ENCODE measurements at regions not wholly inside any gene's neighbourhood (a gene's known extent, or its start where the extent isn't known, plus 50 kb on each side); places are given as distances from the start of the nearest gene placed in this dataset.

- Histone ChIP-seq H3K4me1 (ENCODE audit: control insufficient read depth, insufficient read depth, low read length) (no peaks in the 10 kb centered on the region), H3K9ac (ENCODE audit: control insufficient read depth, insufficient read depth, low read length) (no peak overlapping the region), H3K27ac (ENCODE audit: control insufficient read depth, insufficient read depth) (no peak overlapping the region), H3K9me3 (replicated peaks; ENCODE audit: control insufficient read depth, insufficient read depth, low read length) (no peaks in the 10 kb centered on the region), H3K79me2 (ENCODE audit: control insufficient read depth, insufficient read depth, low read length) (no peaks in the 10 kb centered on the region), H3K4me2 (ENCODE audit: control insufficient read depth, insufficient read depth) (no peak overlapping the region), H3K4me3 (no peak overlapping the region), H2AFZ (ENCODE audit: control insufficient read depth, low read depth, low read length) (no peak overlapping the region), H3K36me3 (ENCODE audit: control insufficient read depth in 2 of 2, insufficient read depth in 2 of 2, low read length in 1 of 2) (no peaks in the 10 kb centered on the region), H3K27me3 (replicated peaks in 1 of 2; ENCODE audit: control insufficient read depth in 2 of 2, insufficient read depth in 2 of 2, low read length in 1 of 2) (no peaks in the 10 kb centered on the region), H4K20me1 (ENCODE audit: control insufficient read depth, insufficient read depth) (no peaks in the 10 kb centered on the region)
- ChIA-PET POLR2A (no interaction called here), CTCF (interaction anchor here (1.2 kb wide), 1 partner anchor 36 kb away, joined by 3 read pairs; no protein-coding TSS in a partner anchor), RAD21 (ENCODE audit: unreplicated experiment) (no interaction called here), SMC1A (ENCODE audit: uncharacterized antibody, unreplicated experiment) (no interaction called here)
- TF ChIP-seq KAT2A (conservative IDR thresholded peaks at IDR 0.05; ENCODE audit: control insufficient read depth, low read depth, low read length): no peak
- no peak for TF ChIP-seq RELA (IDR thresholded peaks at IDR 0.05; ENCODE audit: borderline replicate concordance, partially characterized antibody)
- TF ChIP-seq ETV6 (conservative IDR thresholded peaks at IDR 0.05 in 1 of 2, IDR thresholded peaks at IDR 0.05 in 1 of 2; ENCODE audit: borderline replicate concordance in 1 of 2, low read depth in 1 of 2): no peak
- TF ChIP-seq SMAD5 (IDR thresholded peaks at IDR 0.05; ENCODE audit: low read depth): no peak
- TF ChIP-seq PML (IDR thresholded peaks at IDR 0.05; ENCODE audit: low read length): no peak
- no peak for TF ChIP-seq EED (IDR thresholded peaks at IDR 0.05; ENCODE audit: low read depth)
- TF ChIP-seq CTCF (IDR thresholded peaks at IDR 0.05 in 2 of 3, conservative IDR thresholded peaks at IDR 0.05 in 1 of 3; ENCODE audit: control insufficient read depth in 2 of 3, extremely low read depth in 1 of 3, insufficient read depth in 1 of 3, low read depth in 3 of 3, low read length in 3 of 3): no peak
- no peak for TF ChIP-seq MYC (IDR thresholded peaks at IDR 0.05; ENCODE audit: insufficient read depth, insufficient read length, insufficient replicate concordance, low read length, severe bottlenecking)
- no peak for TF ChIP-seq ZBED1 (IDR thresholded peaks at IDR 0.05; ENCODE audit: borderline replicate concordance)
- no peak for TF ChIP-seq JUNB (IDR thresholded peaks at IDR 0.05)
- no peak for TF ChIP-seq CHD2 (IDR thresholded peaks at IDR 0.05; ENCODE audit: borderline replicate concordance, low read depth, low read length)
- TF ChIP-seq ZSCAN29 (IDR thresholded peaks at IDR 0.05): no peak
- no peak for TF ChIP-seq USF1 (IDR thresholded peaks at IDR 0.05; ENCODE audit: borderline replicate concordance, extremely low read length, insufficient read depth, low read depth, low read length)
- no peak for TF ChIP-seq TBL1XR1 (IDR thresholded peaks at IDR 0.05; ENCODE audit: low read depth, low read length)
- TF ChIP-seq SP1 (IDR thresholded peaks at IDR 0.05; ENCODE audit: low read depth, low read length): no peak
- FAIRE-seq (no peak), ATAC-seq (no peak), DNase-seq (ENCODE audit: low read depth, low spot score) (no peak)
- WGBS (ENCODE audit: insufficient coverage, insufficient replicate concordance, low lambda C conversion rate, missing lambda C conversion rate): 4% methylated on average over 5 of the region's 5 CpGs
- intact Hi-C loops (cut with micrococcal nuclease; ENCODE audit: unreplicated experiment) (no loop called here), in situ Hi-C loops (cut with MboI) (no loop called here)
- BruUV-seq (replicated peaks): no TSS peak
Measured at GRCh38 chr3:8380904-8381704, 120.5 kb upstream of the LMCD1 start.
